Osteoblast (primary cell): ENCODE measurements at regions not wholly inside any gene's neighbourhood (a gene's known extent, or its start where the extent isn't known, plus 50 kb on each side); places are given as distances from the start of the nearest gene placed in this dataset.

Experiments used
- DNase-seq: peaks from one replicate; pipeline ENCODE4 v3.0.0; 2011; ENCODE audit warnings: low spot score, mixed read lengths; ENCODE audit not compliant: insufficient read length; ENCODE audit errors: missing footprints
- H2AFZ ChIP-seq: 2 replicates; pipeline ENCODE4 v1.6.0; 2011; ENCODE audit warnings: mild to moderate bottlenecking, low read length
- H3K27ac ChIP-seq: 2 replicates; pipeline ENCODE4 v1.5.1; 2011; ENCODE audit warnings: mild to moderate bottlenecking, low read depth, low read length, moderate library complexity
- H3K27me3 ChIP-seq: 2 replicates; pipeline ENCODE4 v1.6.0; 2012; ENCODE audit warnings: mild to moderate bottlenecking, control low read depth, inconsistent platforms, low read length, moderate library complexity; ENCODE audit not compliant: insufficient read depth
- H3K36me3 ChIP-seq: 2 replicates; pipeline ENCODE4 v1.5.1; 2011; ENCODE audit warnings: mild to moderate bottlenecking, low read length, control low read depth, moderate library complexity; ENCODE audit not compliant: insufficient read depth
- H3K4me1 ChIP-seq: 2 replicates; pipeline ENCODE4 v1.5.1; 2011; ENCODE audit warnings: mild to moderate bottlenecking, low read length, control low read depth, moderate library complexity; ENCODE audit not compliant: insufficient read depth
- H3K4me2 ChIP-seq: 2 replicates; pipeline ENCODE4 v1.6.0; 2011; ENCODE audit warnings: mild to moderate bottlenecking, low read length; ENCODE audit not compliant: insufficient read depth
- H3K4me3 ChIP-seq: fragments of 200-600 bp; sonication (generic); 3 replicates; pipeline ENCODE4 v1.5.1; 2012; ENCODE audit warnings: mild to moderate bottlenecking, low read length, inconsistent platforms; ENCODE audit not compliant: insufficient read depth
- H3K79me2 ChIP-seq: 2 replicates; pipeline ENCODE4 v1.6.0; 2012; ENCODE audit warnings: mild to moderate bottlenecking, low read length, control low read depth, inconsistent platforms; ENCODE audit not compliant: insufficient read depth
- H3K9me3 ChIP-seq: 2 replicates; pipeline ENCODE4 v1.5.1; 2011; ENCODE audit warnings: low read depth, low read length, control low read depth
- H4K20me1 ChIP-seq: 2 replicates; pipeline ENCODE4 v1.6.0; 2012; ENCODE audit warnings: mild to moderate bottlenecking, low read length, control low read depth; ENCODE audit not compliant: insufficient read depth
- CTCF ChIP-seq: IDR thresholded peaks from 2 replicates; pipeline ENCODE4 v1.5.1; 2011; ENCODE audit warnings: mild to moderate bottlenecking, low read depth, low read length, moderate library complexity; ENCODE audit errors: extremely low read depth

GRCh38 chr16:7765079-7765550 is 432.5 kb downstream of the RBFOX1 start:
- H3K27ac ChIP-seq, result no peak overlapping the region
- DNase-seq, result no peak

GRCh38 chr16:7763111-7763510 is 430.5 kb downstream of the RBFOX1 start:
- no peaks in the 10 kb centered on the region for H3K27me3 ChIP-seq
- no peaks in the 10 kb centered on the region for H3K4me1 ChIP-seq
- no peak for DNase-seq
- H3K79me2 ChIP-seq, result no peaks in the 10 kb centered on the region
- H4K20me1 ChIP-seq, result no peaks in the 10 kb centered on the region
- no peak overlapping the region for H3K4me3 ChIP-seq
- H3K36me3 ChIP-seq, result no peaks in the 10 kb centered on the region
- TF ChIP-seq CTCF, result no peak
- no peak overlapping the region for H3K4me2 ChIP-seq
- no peak overlapping the region for H3K27ac ChIP-seq
- no peaks in the 10 kb centered on the region for H3K9me3 ChIP-seq
- no peak overlapping the region for H2AFZ ChIP-seq

More at GRCh38 chr16:7765079-7765550, 432.5 kb downstream of the RBFOX1 start:
- no peak overlapping the region for H2AFZ ChIP-seq
- H4K20me1 ChIP-seq, result no peaks in the 10 kb centered on the region
- no peak overlapping the region for H3K4me2 ChIP-seq
- H3K4me1 ChIP-seq, result no peaks in the 10 kb centered on the region
- H3K36me3 ChIP-seq, result no peaks in the 10 kb centered on the region
- no peaks in the 10 kb centered on the region for H3K27me3 ChIP-seq
- H3K9me3 ChIP-seq, result no peaks in the 10 kb centered on the region
- no peak overlapping the region for H3K4me3 ChIP-seq
- H3K79me2 ChIP-seq, result no peaks in the 10 kb centered on the region
- no peak for TF ChIP-seq CTCF
